ENCODE measurements at regions not wholly inside any gene's neighbourhood (a gene's known extent, or its start where the extent isn't known, plus 50 kb on each side); places are given as distances from the start of the nearest gene placed in this dataset.

- BruUV-seq (replicated peaks) = no TSS peak
- dilution Hi-C loops (cut with MboI; ENCODE audit: extremely low pct_ligation_motif_present, low sequenced_read_pairs) (no loop called here), intact Hi-C loops (cut with micrococcal nuclease) (no loop called here)
- H3K9me1 ChIP-seq (replicated peaks; ENCODE audit: control insufficient read depth, extremely low read depth, insufficient read depth, low read length) = no peaks in the 10 kb centered on the region
- H2AFZ ChIP-seq (ENCODE audit: low read depth, low read length) = no peak overlapping the region
- no peak for FAIRE-seq
- H3K36me3 ChIP-seq (ENCODE audit: control insufficient read depth in 2 of 2, extremely low read depth in 1 of 2, insufficient read depth in 2 of 2, low read length in 2 of 2) = no peaks in the 10 kb centered on the region
- no peaks in the 10 kb centered on the region for H3K4me1 ChIP-seq (ENCODE audit: control insufficient read depth, extremely low read depth, insufficient read depth, low read length)
- no peaks in the 10 kb centered on the region for H3K9me3 ChIP-seq (replicated peaks; ENCODE audit: control insufficient read depth, insufficient read depth, low read length)
- no peaks in the 10 kb centered on the region for H3K27me3 ChIP-seq (ENCODE audit: control insufficient read depth in 2 of 2, insufficient read depth in 2 of 2, low read length in 2 of 2)
- no peaks in the 10 kb centered on the region for H4K20me1 ChIP-seq (replicated peaks; ENCODE audit: control insufficient read depth, extremely low read depth, insufficient read depth, low read length)
- no peak for DNase-seq (ENCODE audit: low read depth, low spot score)
- H3K4me2 ChIP-seq (ENCODE audit: insufficient read depth, low read length) = no peak overlapping the region
- no peak overlapping the region for H3K27ac ChIP-seq (ENCODE audit: insufficient read depth, low read depth, low read length)
- ChIA-PET POLR2A (no interaction called here), CTCF (no interaction called here)
- no peak overlapping the region for H3K9ac ChIP-seq (replicated peaks; ENCODE audit: extremely low read depth, insufficient read depth, low read length)
- no peaks in the 10 kb centered on the region for H3K79me2 ChIP-seq (ENCODE audit: control insufficient read depth, insufficient read depth, low read length)
- no peak for TF ChIP-seq POLR2AphosphoS5 (IDR thresholded peaks at IDR 0.05; ENCODE audit: insufficient read depth, low read depth, low read length)
- no peak for TF ChIP-seq EZH2 (IDR thresholded peaks at IDR 0.05; ENCODE audit: borderline replicate concordance, low read depth, low read length, severe bottlenecking)
- no peak for TF ChIP-seq MYC (IDR thresholded peaks at IDR 0.05; ENCODE audit: low read depth, low read length)
- TF ChIP-seq, protein P1, sequence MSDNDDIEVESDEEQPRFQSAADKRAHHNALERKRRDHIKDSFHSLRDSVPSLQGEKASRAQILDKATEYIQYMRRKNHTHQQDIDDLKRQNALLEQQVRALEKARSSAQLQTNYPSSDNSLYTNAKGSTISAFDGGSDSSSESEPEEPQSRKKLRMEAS (IDR thresholded peaks at IDR 0.05; ENCODE audit: insufficient read depth, insufficient read length) = no peak
- no peak for TF ChIP-seq POLR2A (IDR thresholded peaks at IDR 0.05; ENCODE audit: low read depth, low read length)
- no peak for TF ChIP-seq GATA2 (IDR thresholded peaks at IDR 0.05; ENCODE audit: insufficient read depth, insufficient read length, low read depth, low read length)
- no peak for TF ChIP-seq FOS (IDR thresholded peaks at IDR 0.05; ENCODE audit: borderline replicate concordance, insufficient read depth, low read length)
- no peak overlapping the region for H3K4me3 ChIP-seq (replicated peaks in 1 of 3; ENCODE audit: insufficient read depth in 1 of 3, low read depth in 1 of 3, low read length in 3 of 3)
Measured at GRCh38 chr14:45621731-45622130, 368.7 kb upstream of the MIS18BP1 start.

DNA sequence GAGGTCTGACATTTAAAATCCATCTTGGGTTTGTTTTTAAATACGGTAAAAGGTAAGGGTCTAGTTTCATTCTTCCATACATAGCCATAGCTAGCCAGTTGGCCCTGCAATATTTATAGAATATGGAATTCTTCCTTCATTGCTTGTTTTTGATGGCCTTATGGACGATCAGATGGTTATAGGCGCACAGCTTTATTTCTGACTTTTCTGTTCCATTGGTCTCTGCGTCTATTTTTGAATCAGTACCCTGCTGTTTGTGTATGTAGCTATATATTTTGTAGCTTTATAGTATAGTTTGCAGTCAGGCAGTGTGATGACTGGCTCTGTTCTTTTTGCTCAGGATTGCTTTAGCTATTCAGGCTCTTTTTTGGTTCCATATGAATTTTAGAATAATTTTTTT is 366.8 kb upstream of the MIS18BP1 start:
- DNase-seq (ENCODE audit: low read depth, low spot score) (no peak), FAIRE-seq (no peak)
- Histone ChIP-seq H3K27ac (ENCODE audit: insufficient read depth, low read depth, low read length) (no peak overlapping the region), H3K4me2 (ENCODE audit: insufficient read depth, low read length) (no peak overlapping the region), H2AFZ (ENCODE audit: low read depth, low read length) (no peak overlapping the region), H3K36me3 (ENCODE audit: control insufficient read depth in 2 of 2, extremely low read depth in 1 of 2, insufficient read depth in 2 of 2, low read length in 2 of 2) (no peaks in the 10 kb centered on the region), H4K20me1 (replicated peaks; ENCODE audit: control insufficient read depth, extremely low read depth, insufficient read depth, low read length) (no peaks in the 10 kb centered on the region), H3K9ac (replicated peaks; ENCODE audit: extremely low read depth, insufficient read depth, low read length) (no peak overlapping the region), H3K79me2 (ENCODE audit: control insufficient read depth, insufficient read depth, low read length) (no peaks in the 10 kb centered on the region), H3K4me1 (ENCODE audit: control insufficient read depth, extremely low read depth, insufficient read depth, low read length) (no peaks in the 10 kb centered on the region), H3K9me3 (replicated peaks; ENCODE audit: control insufficient read depth, insufficient read depth, low read length) (no peaks in the 10 kb centered on the region), H3K4me3 (replicated peaks in 1 of 3; ENCODE audit: insufficient read depth in 1 of 3, low read depth in 1 of 3, low read length in 3 of 3) (no peak overlapping the region), H3K27me3 (ENCODE audit: control insufficient read depth in 2 of 2, insufficient read depth in 2 of 2, low read length in 2 of 2) (no peaks in the 10 kb centered on the region), H3K9me1 (replicated peaks; ENCODE audit: control insufficient read depth, extremely low read depth, insufficient read depth, low read length) (no peaks in the 10 kb centered on the region)
- ChIA-PET CTCF (no interaction called here), POLR2A (no interaction called here)
- TF ChIP-seq EZH2 (IDR thresholded peaks at IDR 0.05; ENCODE audit: borderline replicate concordance, low read depth, low read length, severe bottlenecking) = no peak
- TF ChIP-seq, protein P2, sequence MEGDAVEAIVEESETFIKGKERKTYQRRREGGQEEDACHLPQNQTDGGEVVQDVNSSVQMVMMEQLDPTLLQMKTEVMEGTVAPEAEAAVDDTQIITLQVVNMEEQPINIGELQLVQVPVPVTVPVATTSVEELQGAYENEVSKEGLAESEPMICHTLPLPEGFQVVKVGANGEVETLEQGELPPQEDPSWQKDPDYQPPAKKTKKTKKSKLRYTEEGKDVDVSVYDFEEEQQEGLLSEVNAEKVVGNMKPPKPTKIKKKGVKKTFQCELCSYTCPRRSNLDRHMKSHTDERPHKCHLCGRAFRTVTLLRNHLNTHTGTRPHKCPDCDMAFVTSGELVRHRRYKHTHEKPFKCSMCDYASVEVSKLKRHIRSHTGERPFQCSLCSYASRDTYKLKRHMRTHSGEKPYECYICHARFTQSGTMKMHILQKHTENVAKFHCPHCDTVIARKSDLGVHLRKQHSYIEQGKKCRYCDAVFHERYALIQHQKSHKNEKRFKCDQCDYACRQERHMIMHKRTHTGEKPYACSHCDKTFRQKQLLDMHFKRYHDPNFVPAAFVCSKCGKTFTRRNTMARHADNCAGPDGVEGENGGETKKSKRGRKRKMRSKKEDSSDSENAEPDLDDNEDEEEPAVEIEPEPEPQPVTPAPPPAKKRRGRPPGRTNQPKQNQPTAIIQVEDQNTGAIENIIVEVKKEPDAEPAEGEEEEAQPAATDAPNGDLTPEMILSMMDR (IDR thresholded peaks at IDR 0.05; ENCODE audit: extremely low read depth in 1 of 2, insufficient read depth in 1 of 2, low read depth in 1 of 2, low read length in 2 of 2) = no peak
- TF ChIP-seq, protein P1 (IDR thresholded peaks at IDR 0.05; ENCODE audit: insufficient read depth, insufficient read length) = no peak
- TF ChIP-seq JUN (IDR thresholded peaks at IDR 0.05; ENCODE audit: borderline replicate concordance, insufficient read depth, insufficient read length, low read depth) = no peak
- no peak for TF ChIP-seq GATA2 (IDR thresholded peaks at IDR 0.05; ENCODE audit: insufficient read depth, insufficient read length, low read depth, low read length)
- no peak for TF ChIP-seq FOS (IDR thresholded peaks at IDR 0.05; ENCODE audit: borderline replicate concordance, insufficient read depth, low read length)
- no peak for TF ChIP-seq POLR2A (IDR thresholded peaks at IDR 0.05; ENCODE audit: low read depth, low read length)
- TF ChIP-seq POLR2AphosphoS5 (IDR thresholded peaks at IDR 0.05; ENCODE audit: insufficient read depth, low read depth, low read length) = no peak
- TF ChIP-seq MYC (IDR thresholded peaks at IDR 0.05; ENCODE audit: low read depth, low read length) = no peak
- dilution Hi-C loops (cut with MboI; ENCODE audit: extremely low pct_ligation_motif_present, low sequenced_read_pairs) (no loop called here), intact Hi-C loops (cut with micrococcal nuclease) (no loop called here)
- no TSS peak for BruUV-seq (replicated peaks)

Data from endothelial cell of umbilical vein (primary cell).